Neural cell (in vitro differentiated cells): ENCODE measurements at regions not wholly inside any gene's neighbourhood (a gene's known extent, or its start where the extent isn't known, plus 50 kb on each side); places are given as distances from the start of the nearest gene placed in this dataset.

Experiments used
- EP300 ChIP-seq: fragments of 450-650 bp; conservative IDR thresholded peaks from 2 replicates; pipeline ENCODE4 v1.6.1; 2014; ENCODE audit warnings: antibody characterized with exemption, mild to moderate bottlenecking, moderate library complexity; ENCODE audit not compliant: poor library complexity, severe bottlenecking
- EZH2 ChIP-seq: fragments of 200-600, 300-800 bp; shearing (Covaris generic), sonication (generic); IDR thresholded peaks from 2 replicates; pipeline ENCODE4 v1.6.1; 2014; ENCODE audit warnings: antibody characterized with exemption, low read length, borderline replicate concordance, mild to moderate bottlenecking; ENCODE audit not compliant: insufficient read depth, poor library complexity, severe bottlenecking
- POLR2AphosphoS5 ChIP-seq: IDR thresholded peaks from 2 replicates; pipeline ENCODE4 v1.6.1; 2012
- RAD21 ChIP-seq: fragments of 450-650 bp; conservative IDR thresholded peaks from 2 replicates; pipeline ENCODE4 v1.6.1; 2014; ENCODE audit warnings: antibody characterized with exemption, mild to moderate bottlenecking, moderate library complexity
- TAF1 ChIP-seq: IDR thresholded peaks from 2 replicates; pipeline ENCODE4 v1.6.1; 2012; ENCODE audit warnings: low read depth
- TF ChIP-seq, protein P1 (sequence below): fragments of 450-650 bp; IDR thresholded peaks from 2 replicates; pipeline ENCODE4 v1.5.1; 2014; ENCODE audit warnings: antibody characterized with exemption, mild to moderate bottlenecking, moderate library complexity; ENCODE audit not compliant: poor library complexity, severe bottlenecking

DNA sequence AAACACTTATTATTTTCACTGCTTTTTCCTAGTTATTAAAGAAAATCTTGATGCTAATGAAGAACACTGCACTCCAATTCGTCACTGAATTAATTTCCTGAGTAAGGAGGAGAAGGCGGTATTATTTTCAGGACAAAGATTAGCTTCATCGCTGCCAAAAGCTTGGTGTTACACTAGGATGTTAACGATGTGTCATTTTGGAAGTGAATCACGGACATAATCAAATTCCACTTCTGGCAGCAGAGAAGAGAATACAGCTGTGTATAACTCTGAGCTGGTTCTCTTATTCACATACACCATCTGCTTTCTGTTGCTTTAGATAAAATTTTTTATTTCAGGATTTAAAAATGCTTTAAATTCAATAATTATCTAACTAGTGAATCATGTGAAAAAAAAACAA, 74.1 kb downstream of the SCG2 start:
- TF ChIP-seq EP300 (no peak), TAF1 (no peak), RAD21 (no peak), EZH2 (no peak), POLR2AphosphoS5 (no peak)
- TF ChIP-seq, protein P1, sequence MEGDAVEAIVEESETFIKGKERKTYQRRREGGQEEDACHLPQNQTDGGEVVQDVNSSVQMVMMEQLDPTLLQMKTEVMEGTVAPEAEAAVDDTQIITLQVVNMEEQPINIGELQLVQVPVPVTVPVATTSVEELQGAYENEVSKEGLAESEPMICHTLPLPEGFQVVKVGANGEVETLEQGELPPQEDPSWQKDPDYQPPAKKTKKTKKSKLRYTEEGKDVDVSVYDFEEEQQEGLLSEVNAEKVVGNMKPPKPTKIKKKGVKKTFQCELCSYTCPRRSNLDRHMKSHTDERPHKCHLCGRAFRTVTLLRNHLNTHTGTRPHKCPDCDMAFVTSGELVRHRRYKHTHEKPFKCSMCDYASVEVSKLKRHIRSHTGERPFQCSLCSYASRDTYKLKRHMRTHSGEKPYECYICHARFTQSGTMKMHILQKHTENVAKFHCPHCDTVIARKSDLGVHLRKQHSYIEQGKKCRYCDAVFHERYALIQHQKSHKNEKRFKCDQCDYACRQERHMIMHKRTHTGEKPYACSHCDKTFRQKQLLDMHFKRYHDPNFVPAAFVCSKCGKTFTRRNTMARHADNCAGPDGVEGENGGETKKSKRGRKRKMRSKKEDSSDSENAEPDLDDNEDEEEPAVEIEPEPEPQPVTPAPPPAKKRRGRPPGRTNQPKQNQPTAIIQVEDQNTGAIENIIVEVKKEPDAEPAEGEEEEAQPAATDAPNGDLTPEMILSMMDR: no peak
